KOPT-K1 (cell line): ENCODE measurements at regions not wholly inside any gene's neighbourhood (a gene's known extent, or its start where the extent isn't known, plus 50 kb on each side); places are given as distances from the start of the nearest gene placed in this dataset.

ENCODE experiments used
- H3K27ac ChIP-seq: fragments of 200-600 bp; sonication (generic); 2 replicates; pipeline ENCODE4 v1.5.1; 2016; ENCODE audit warnings: antibody characterized with exemption, mild to moderate bottlenecking, low read depth, low read length; ENCODE audit not compliant: poor library complexity, severe bottlenecking
- H3K36me3 ChIP-seq: fragments of 200-600 bp; sonication (generic); 2 replicates; pipeline ENCODE4 v1.5.1; 2017; ENCODE audit warnings: antibody characterized with exemption, mild to moderate bottlenecking, low read length, moderate library complexity; ENCODE audit not compliant: insufficient read depth
- H3K9me3 ChIP-seq: fragments of 200-600 bp; sonication (generic); 2 replicates; pipeline ENCODE4 v1.5.1; 2017; ENCODE audit warnings: antibody characterized with exemption, low read length, mild to moderate bottlenecking; ENCODE audit not compliant: insufficient read depth, poor library complexity, severe bottlenecking

- H3K36me3 ChIP-seq: no peaks in the 10 kb centered on the region
- H3K27ac ChIP-seq: no peak overlapping the region
- H3K9me3 ChIP-seq: peaks cover 7% of the 10 kb centered on the region
Observed at GRCh38 chr12:116421785-116422538, 137.2 kb upstream of the MAP1LC3B2 start.

GRCh38 chr12:116423094-116423493, 136.1 kb upstream of the MAP1LC3B2 start:
- Histone ChIP-seq H3K9me3 (peaks cover 7% of the 10 kb centered on the region), H3K27ac (no peak overlapping the region), H3K36me3 (no peaks in the 10 kb centered on the region)

- Histone ChIP-seq H3K27ac (no peak overlapping the region), H3K36me3 (no peaks in the 10 kb centered on the region), H3K9me3 (peaks cover 7% of the 10 kb centered on the region)
Observed at GRCh38 chr12:116425256-116426193, 133.7 kb upstream of the MAP1LC3B2 start.

GRCh38 chr12:116426391-116427136, 132.6 kb upstream of the MAP1LC3B2 start:
- Histone ChIP-seq H3K36me3 (no peaks in the 10 kb centered on the region), H3K27ac (no peak overlapping the region), H3K9me3 (peaks cover 6% of the 10 kb centered on the region)

GRCh38 chr12:116427200-116427930, 131.8 kb upstream of the MAP1LC3B2 start:
- Histone ChIP-seq H3K27ac (no peak overlapping the region), H3K36me3 (no peaks in the 10 kb centered on the region), H3K9me3 (no peaks in the 10 kb centered on the region)

- no peak overlapping the region for H3K27ac ChIP-seq
- no peaks in the 10 kb centered on the region for H3K9me3 ChIP-seq
- H3K36me3 ChIP-seq: no peaks in the 10 kb centered on the region
Observed at GRCh38 chr12:116429826-116430360, 129.3 kb upstream of the MAP1LC3B2 start.

GRCh38 chr12:116430911-116431565, 128.1 kb upstream of the MAP1LC3B2 start:
- Histone ChIP-seq H3K27ac (no peak overlapping the region), H3K36me3 (no peaks in the 10 kb centered on the region), H3K9me3 (no peaks in the 10 kb centered on the region)

GRCh38 chr12:116431677-116432300, 127.4 kb upstream of the MAP1LC3B2 start:
- Histone ChIP-seq H3K36me3 (no peaks in the 10 kb centered on the region), H3K27ac (no peak overlapping the region), H3K9me3 (no peaks in the 10 kb centered on the region)

GRCh38 chr12:116432314-116432750, 126.8 kb upstream of the MAP1LC3B2 start:
- Histone ChIP-seq H3K27ac (no peak overlapping the region), H3K36me3 (no peaks in the 10 kb centered on the region), H3K9me3 (no peaks in the 10 kb centered on the region)

GRCh38 chr12:116433249-116433648, 125.9 kb upstream of the MAP1LC3B2 start:
- no peaks in the 10 kb centered on the region for H3K36me3 ChIP-seq
- H3K9me3 ChIP-seq: no peaks in the 10 kb centered on the region
- H3K27ac ChIP-seq: no peak overlapping the region

- H3K27ac ChIP-seq: no peak overlapping the region
- H3K36me3 ChIP-seq: no peaks in the 10 kb centered on the region
- H3K9me3 ChIP-seq: no peaks in the 10 kb centered on the region
Observed at GRCh38 chr12:116434155-116435011, 124.8 kb upstream of the MAP1LC3B2 start.

GRCh38 chr12:116435984-116436383, 123.2 kb upstream of the MAP1LC3B2 start:
- no peaks in the 10 kb centered on the region for H3K9me3 ChIP-seq
- no peak overlapping the region for H3K27ac ChIP-seq
- no peaks in the 10 kb centered on the region for H3K36me3 ChIP-seq
